GM12892 (cell line): ENCODE measurements at regions not wholly inside any gene's neighbourhood (a gene's known extent, or its start where the extent isn't known, plus 50 kb on each side); places are given as distances from the start of the nearest gene placed in this dataset.

Experiments
- POLR2A ChIP-seq: IDR thresholded peaks from 2 replicates; pipeline ENCODE4 v1.6.1; 2011; ENCODE audit warnings: low read depth, low read length, control low read depth
- POLR2AphosphoS5 ChIP-seq: IDR thresholded peaks from 2 replicates; pipeline ENCODE4 v1.6.1; 2011; ENCODE audit warnings: low read depth, low read length, control low read depth
- TAF1 ChIP-seq: IDR thresholded peaks from 2 replicates; pipeline ENCODE4 v1.6.1; 2011; ENCODE audit warnings: low read depth, mild to moderate bottlenecking, control low read depth, low read length, borderline replicate concordance

- TF ChIP-seq POLR2A (no peak), POLR2AphosphoS5 (no peak), TAF1 (no peak)
These were observed 637.2 kb upstream of the CPEB2 start for GRCh38 chr4:14364953-14365536.
